IPS DF 4.7 (cell line): ENCODE measurements at regions not wholly inside any gene's neighbourhood (a gene's known extent, or its start where the extent isn't known, plus 50 kb on each side); places are given as distances from the start of the nearest gene placed in this dataset.
"Not testable (repeated sequence)": the region's sequence is repeated elsewhere in the genome, so short reads cannot be mapped to it uniquely, and the experiment has no call there.

Experiments
- DNase-seq: peaks from one replicate; pipeline ENCODE4 v3.0.0-alpha.2; 2013; ENCODE audit warnings: low spot score; ENCODE audit errors: extremely low read depth

DNA sequence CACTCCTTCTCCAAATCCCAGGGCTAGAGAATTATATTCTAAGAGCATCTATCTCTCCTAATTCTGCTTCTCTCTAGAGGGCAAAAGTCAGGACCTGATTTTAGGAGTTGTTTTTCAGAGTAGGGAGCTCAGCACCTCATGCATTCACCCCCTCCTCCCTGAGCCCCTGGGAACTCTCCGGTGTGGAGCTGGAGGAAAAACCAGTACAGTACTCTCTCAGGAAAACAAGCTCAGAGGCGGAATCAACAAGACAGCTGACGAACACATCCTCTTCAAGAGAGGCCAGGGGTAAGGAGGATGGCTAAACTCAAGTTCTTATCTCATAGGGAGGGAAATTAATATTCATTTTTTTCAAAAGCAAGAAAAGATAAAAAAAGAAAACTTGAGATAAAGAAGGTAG, 120.1 kb upstream of the CDYL start:
- no peak for DNase-seq

DNA sequence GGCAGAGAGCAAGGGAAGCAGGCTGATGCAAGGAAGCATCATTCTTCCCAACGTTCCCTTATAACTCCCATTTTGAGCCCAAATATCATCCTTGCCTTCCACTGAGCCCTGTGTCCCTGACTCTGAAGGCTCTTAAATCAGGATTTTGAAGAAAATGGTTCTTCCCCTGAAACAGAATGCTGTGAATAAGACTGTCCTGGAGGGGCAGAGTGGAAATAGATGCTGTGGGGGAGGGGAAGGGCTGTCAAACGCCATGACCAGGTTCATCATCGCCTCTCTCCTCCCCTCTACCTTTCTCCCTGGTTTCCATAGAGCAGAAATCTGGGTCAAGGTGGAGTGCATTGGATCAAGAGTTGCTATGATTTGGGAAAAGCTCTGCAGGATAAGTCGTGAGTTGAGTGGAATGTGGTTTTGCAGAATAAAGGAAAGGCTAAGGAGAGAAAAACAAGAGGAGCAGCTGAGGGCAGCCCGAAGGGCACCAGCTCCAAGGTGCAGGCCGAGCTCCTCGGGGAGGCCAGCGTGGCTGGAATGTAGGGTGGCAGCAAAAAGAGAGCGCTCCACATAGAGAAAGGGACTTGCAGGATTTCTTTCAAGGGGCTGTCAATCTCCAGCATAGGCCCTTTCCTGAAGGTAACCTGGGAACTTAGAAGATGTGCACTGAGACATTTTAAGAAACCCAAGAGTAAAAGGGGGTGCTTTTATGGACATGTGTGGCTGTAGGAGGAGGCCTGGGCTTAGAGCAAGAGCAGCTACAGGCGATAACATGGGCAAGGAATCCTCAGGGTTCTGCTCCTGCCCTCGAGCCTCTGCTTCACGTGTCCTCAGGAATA, 120.8 kb upstream of the CDYL start:
- no peak for DNase-seq

DNA sequence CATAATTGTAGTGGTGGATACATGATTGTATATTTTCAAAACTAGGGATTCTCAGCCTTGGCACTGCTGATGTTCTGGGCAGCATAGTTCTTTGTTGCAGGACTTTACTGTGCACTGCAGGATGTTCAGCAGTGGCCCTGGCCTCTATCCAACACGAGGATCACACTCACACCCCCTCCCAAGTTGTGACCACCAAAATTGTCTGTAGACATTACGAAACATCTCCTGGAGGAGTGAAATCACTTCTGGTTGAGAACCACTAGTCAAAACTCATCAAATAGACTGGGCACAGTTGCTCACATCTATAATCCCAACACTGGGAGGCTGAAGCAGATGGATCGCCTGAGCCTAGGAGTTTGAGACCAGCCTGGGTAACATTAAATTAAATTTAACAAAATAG, 123.1 kb upstream of the CDYL start:
- no peak for DNase-seq

DNA sequence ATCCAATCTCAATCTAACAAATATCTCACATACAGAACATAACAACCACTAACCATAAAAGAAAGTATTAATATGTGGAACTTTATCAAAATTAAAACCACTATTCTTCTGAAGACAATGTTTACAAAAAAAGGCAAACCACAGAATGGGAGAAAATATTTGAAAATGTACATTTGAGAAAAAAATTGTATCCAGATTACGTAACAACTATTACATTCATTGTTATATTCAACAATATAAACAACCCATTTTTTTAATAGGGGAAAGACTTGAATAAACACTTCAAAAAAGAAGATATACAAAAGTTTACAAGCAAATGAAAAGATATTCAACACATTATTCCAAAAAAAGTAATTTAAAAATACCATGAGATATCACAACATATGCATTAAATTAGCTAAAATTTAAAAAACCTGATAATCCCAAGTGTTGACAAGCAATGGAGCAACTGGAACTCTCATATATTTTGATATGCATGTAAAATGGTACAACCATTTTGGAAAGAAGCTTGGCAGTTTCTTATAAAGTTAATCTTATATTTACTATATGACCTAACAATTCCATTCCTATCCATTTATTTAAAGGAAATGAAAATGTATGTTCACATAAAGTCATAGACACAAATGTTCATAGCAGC, 124.3 kb upstream of the CDYL start:
- DNase-seq = no peak

DNA sequence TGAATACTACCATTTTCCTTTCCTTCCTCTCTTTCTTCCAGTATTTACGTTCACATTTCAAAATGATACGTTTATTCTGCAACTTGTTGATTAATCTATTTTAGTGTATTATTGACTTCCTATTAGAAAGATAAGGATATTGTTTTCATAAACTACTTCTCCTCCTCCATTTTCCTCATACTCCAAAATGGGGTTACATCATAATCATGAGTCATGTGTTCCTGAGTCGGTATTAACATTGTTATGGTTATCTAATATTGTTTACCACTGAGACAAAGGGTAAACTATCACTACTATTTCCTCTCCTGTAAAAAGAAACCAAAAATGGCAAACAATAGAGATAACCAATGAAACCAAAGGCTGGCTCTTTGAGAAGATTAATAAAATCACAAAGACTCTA, 126.5 kb upstream of the CDYL start:
- no peak for DNase-seq

DNA sequence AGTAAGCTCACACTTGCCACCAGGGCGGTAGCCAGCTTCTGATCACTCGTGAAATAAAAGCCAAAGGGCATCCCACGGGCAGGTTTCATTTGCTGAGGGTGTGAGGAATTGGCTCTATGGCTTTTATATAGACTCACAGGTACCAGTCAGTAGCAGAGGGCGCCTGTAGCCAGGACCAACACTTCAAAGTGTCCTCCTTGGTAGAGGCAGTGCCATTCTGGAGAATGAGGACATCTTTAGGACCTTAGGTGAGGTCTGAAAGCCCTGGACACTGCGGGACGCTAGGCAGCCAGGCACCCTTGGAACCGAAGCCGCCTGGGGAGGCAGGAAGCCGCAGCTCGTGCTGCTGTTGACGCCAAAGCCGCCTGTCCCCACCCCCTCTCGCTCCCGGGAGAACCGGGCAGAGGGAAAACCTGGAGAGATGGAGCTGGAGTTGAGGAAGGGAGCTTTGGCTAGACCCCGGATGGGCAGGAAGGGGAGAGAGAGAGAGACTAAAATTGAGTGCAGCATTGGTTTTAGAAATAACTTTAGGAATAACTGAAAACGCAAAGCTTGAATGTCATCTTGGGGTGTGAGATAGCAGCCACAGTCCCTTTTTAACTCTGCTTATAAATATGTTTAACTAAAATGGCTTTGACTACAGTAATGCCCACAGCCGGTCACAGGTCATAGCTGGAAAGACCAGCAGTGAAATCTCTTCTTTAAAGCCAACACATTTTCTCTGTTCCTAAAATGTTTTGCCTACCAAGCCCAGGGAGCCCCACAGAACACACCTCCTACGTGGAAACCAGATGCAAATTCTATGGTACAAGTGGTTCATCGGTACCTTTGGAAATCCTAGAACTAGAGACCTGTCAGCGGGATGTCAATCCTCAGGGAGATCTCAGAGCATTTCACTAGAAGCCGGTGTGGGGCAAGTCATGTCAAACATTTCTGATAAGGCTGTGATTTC, 128.5 kb upstream of the CDYL start:
- DNase-seq = peak; percentile 76

DNA sequence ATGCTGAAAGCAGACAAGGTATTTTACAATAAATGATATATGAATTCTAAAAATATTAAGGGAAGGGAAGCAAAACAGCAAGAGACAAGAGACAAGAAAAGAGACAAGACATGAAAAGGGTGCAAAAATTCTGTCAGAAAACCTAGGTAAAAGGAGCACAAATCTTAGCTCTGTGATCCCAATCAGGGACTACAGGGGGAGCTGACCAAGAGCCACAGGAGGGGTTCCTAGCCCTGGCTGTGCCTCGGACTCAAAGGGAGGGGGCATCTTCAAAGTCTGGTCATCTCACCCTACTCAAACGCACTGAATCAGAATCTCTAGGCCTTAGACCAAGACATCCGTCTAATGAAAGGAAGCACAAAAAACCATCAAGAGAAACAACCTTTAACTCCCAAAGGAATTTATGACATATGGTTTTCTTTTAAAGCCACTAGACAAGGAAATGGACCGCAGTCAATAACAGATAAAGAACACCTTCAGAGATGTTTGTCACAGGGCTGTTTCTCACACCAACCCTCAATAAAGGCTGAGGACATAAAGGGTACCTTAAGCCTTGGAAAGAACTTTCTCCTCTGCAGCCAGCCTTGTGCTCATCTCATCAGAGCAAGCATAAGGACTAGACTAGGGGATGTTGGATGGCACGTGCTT, 130.4 kb upstream of the CDYL start:
- no peak for DNase-seq

DNA sequence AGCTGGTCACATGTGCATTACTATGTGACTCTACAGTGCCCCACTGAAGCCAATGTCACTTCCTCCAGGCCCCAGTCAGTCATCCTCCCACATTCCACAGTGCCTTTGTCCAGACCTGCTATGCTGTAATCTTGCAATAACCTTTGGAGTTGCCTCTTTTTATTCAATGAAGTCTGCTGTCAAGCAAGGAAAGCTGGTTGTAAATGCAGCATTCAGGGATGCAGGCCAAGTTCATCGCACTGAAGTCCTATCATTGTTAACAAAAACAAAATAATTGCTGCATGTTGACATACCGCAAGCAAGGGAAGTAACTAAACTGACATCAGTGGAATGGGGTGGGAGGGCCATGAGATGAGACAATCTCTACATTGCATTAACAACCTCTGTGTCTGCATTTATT, 131.2 kb upstream of the CDYL start:
- DNase-seq = no peak

DNA sequence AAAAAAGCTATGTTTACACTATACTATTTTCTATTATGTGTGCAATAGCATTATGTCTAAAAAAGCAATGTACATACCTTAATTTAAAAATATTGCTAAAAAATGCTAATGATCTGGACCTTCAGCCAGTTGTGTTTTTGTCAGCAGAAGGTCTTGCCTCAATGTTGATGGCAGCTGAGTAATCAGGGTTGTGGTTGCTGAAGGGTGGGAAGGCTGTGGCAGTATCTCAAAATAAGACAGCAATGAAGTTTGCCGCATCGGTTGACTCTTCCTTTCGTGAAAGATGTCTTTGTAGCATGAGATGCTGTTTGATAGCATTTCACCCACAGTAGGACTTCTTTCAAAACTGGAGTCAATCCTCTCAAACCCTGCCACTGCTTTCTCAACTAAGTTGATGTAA, 134.7 kb upstream of the CDYL start:
- no peak for DNase-seq

DNA sequence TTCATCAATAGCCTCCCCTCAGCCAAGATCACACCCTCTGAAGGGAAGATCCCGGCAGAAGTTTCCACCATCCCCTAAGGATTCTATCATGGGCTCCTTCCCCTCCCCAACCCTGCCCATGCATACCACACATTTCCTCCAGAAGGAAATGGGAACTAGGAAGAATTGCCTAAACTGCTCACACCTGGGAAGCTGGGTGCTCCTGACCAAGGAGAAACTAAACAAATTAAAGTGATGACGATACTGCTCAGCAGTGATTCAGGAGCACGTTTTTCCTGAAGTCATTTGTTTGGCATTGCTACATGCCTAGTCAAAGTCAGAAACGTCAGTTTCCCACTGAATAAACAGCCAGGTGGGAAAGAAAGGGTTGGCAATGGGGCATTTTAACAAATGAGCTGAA, 136.1 kb upstream of the CDYL start:
- DNase-seq = no peak

DNA sequence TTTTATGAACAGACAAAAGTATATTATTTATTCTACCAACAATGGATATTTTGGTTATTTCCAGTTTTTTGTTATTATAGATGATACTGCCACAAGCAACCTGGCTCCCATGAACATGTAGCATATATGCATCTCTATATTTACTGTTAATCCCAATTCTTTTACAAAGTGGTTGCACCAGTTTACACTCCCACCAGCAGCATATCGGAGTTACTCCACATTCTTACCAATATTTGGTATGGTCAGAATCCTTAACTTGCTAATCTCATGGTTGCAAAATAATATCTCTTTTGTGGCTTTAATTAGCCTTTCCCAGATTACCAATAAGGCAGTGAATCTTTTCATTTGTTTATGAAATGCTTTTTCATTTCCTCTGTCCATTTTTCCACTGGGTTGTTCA, 137.6 kb upstream of the CDYL start:
- no peak for DNase-seq

DNA sequence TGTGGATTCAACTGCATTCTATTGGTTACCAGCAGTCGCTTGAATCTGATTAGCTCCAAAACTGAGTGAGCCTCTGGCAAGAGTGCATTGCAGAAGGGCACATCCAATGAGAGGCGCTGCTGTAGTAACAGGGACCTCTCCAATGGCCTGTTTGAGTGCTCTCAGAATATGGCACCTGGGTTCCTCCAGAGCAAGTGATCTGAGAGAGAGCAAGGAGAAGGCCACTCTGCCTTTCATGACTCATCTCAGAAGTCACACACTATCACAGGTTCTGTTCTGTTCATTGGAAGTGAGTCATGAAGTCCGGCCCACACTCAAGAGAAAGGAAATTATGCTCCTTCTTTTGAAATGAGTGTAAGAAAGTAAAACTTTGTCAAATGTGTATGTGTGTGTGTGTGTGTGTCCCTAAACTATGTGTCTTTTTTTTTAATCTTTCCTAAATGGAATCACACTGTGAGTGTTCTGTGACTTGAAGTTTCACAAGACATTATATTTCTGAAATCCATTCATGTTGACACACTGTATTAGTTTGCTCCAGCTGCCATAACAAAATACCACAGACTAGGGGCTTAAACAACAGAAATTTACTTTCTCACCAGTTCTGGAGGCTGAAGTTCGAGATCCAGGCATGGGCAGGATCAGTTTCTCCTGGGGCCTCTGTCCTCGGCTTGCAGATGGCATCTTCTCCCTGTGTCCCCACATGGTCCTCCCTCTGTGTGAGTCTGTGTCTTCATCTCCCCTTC, 138.3 kb upstream of the CDYL start:
- no peak for DNase-seq

DNA sequence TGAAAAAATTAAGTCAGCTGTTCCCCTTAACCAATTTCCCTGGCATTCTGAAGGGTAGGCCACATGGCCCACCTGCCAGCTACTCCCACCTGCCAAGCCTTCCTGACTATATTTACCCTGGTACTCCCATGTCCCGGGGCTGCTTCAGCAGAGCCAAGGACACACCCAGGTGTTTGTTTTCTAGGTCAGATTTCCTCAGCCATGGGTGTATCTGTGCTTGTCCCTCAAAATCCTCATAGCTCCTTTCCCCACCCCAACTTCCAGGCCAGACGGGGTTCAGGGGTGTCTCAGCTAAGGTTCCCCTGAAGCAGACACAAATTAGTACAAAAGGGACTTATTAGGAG, 139.4 kb upstream of the CDYL start:
- DNase-seq = no peak

DNA sequence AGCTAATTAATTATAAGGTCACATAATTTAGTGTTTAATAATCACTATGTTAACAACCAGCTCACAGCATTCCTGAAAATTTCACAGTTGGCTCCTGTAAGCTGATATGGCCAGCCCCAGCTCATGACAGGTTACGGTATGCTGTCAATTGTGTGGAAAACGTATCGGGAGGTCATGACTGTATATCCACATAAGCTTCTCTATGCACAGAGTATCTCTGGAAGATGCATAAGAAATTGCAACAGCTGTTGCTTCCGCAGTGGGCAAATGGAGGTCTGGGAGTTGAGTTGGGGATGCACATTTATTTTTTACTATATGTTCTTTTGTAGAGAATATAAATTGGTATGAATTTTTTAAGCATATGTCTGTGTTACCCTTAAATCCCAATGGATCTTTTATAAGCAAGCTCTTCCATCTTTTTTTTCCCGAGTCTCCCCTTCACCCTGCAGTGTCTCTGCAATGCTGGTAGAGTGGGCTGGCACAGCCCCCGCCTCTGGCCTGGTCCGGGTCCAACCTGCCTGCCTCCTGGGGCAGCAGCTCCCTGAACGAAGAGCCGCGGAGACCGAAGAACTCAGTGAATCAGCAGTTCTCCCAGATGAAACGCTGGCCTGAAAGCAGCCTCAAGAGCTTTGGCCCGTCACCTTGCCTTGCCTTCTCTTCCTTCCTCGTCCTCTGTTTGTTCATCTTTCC, 139.9 kb upstream of the CDYL start:
- no peak for DNase-seq

DNA sequence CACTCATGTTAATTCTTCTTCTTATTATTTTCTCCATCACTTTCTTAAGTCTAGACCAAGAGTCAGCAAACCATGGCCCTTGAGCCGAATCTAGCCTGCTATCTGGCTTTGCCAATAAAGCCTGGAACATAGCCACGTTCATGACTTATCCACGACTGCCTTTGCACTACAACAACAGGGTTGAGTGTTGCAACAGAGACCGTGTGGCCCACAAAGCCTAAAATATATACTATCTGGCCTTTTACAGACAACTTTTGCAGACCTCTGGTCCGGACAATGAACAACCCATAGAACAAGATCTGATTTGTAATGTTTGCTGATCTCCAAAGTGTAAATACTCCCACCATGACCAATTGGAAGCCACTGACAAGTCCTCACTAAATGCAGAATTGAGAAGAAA, 140.5 kb upstream of the CDYL start:
- no peak for DNase-seq

DNA sequence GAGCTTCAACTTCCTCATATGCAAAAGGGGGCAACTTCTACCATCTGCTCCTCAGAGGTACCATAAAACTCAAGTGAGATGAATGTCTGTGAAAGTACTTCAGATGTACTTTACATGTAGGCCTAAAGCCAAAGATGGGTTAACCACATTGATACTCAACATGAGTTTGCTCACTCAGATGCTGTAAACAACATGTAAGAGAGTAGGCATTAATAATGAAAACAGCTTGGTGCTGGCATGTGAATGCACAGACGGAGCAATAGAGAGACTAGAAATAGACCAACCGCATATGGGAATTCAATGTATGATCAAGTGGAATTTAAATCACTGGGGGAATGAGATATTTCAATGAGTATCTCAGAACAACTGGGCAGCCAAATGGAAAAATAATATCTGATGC, 143.8 kb upstream of the CDYL start:
- no peak for DNase-seq

DNA sequence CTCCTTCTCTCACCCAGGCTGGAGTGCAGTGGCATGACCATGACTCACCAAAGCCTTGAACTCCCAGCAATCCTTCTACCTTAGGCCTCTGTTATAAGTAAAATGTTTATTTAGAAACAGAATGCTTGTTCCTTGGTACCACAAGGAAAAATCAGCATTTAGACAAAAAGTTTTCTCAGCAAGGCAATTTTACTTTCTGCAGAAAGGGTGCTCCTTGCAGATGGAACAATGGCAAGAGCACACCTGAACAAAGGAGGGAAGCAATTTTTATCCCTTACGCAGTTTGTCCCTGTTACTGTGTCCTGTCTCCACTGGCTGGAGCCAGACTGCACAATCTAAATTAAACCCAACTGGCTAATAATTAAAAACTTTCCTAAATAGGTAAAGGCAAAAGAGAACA, 146.4 kb upstream of the CDYL start:
- not testable (repeated sequence) for DNase-seq

DNA sequence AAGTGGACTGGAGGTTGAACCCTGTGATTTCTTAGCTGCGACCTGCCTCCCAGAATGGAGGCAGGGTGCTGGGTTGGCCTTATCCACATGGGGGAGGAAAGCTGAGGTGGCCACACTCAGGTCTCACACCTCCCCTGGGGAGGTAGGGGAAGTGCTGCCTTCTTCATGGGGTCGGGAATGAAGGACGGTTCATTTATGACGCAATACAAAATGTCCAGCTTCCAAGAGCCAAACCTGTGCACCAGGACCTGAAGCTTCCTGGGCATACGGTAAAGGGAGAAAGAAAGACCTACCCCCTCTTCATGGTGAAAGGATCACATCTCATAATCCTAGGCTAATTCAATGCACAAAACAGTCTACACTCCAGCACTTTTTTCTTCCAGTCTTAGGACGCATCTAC, 150.6 kb upstream of the CDYL start:
- no peak for DNase-seq

DNA sequence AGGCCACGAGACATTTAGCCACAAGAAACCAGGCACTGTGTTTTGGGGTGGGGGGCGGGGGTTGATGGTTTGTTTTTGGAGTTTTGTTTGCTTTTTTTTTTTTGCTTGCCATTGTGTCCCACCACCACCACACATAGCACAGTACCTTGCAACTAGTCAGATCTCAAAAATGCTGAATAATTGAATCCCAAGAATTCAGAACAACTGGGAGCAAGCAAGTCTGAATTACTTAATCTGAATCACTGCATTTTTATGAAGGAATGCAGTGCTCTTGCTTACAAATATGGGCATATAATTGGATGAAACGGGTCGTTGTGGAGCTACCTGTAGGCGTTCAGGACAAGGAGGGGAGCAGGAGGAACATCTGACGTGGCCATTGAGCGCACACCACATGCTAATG, 151.5 kb upstream of the CDYL start:
- no peak for DNase-seq
